Osteocyte (in vitro differentiated cells): ENCODE measurements at regions not wholly inside any gene's neighbourhood (a gene's known extent, or its start where the extent isn't known, plus 50 kb on each side); places are given as distances from the start of the nearest gene placed in this dataset.

Experiments
- DNase-seq: peaks from one replicate; pipeline ENCODE4 v3.0.0; 2021; ENCODE audit warnings: mixed read lengths; ENCODE audit not compliant: unreplicated experiment; ENCODE audit errors: extremely low spot score
- H3K27ac Mint-ChIP-seq: one replicate; pipeline ENCODE4 v1.8.0; 2021; ENCODE audit warnings: mild to moderate bottlenecking, mixed read lengths; ENCODE audit not compliant: unreplicated experiment
- H3K27me3 Mint-ChIP-seq: one replicate; pipeline ENCODE4 v1.8.0; 2021; ENCODE audit warnings: mixed read lengths; ENCODE audit not compliant: unreplicated experiment
- H3K36me3 Mint-ChIP-seq: one replicate; pipeline ENCODE4 v1.8.0; 2021; ENCODE audit warnings: mixed read lengths; ENCODE audit not compliant: unreplicated experiment
- H3K4me1 Mint-ChIP-seq: one replicate; pipeline ENCODE4 v1.8.0; 2021; ENCODE audit warnings: mixed read lengths; ENCODE audit not compliant: unreplicated experiment
- H3K4me3 Mint-ChIP-seq: one replicate; pipeline ENCODE4 v1.8.0; 2021; ENCODE audit warnings: mild to moderate bottlenecking, moderate library complexity, mixed read lengths; ENCODE audit not compliant: unreplicated experiment
- H3K9me3 Mint-ChIP-seq: one replicate; pipeline ENCODE4 v1.8.0; 2021; ENCODE audit warnings: mixed read lengths; ENCODE audit not compliant: unreplicated experiment
- TF ChIP-seq, protein P1 (sequence below): fragments of 200-600 bp; sonication (generic); IDR thresholded peaks from 2 replicates; pipeline ENCODE4 v1.5.0; 2021; ENCODE audit warnings: antibody characterized with exemption, mild to moderate bottlenecking, moderate library complexity

- Mint-ChIP-seq H3K27me3 (no peaks in the 10 kb centered on the region), H3K4me3 (no peak overlapping the region), H3K4me1 (no peaks in the 10 kb centered on the region), H3K27ac (no peak overlapping the region), H3K9me3 (peaks cover 20% of the 10 kb centered on the region), H3K36me3 (no peaks in the 10 kb centered on the region)
- TF ChIP-seq, protein P1, sequence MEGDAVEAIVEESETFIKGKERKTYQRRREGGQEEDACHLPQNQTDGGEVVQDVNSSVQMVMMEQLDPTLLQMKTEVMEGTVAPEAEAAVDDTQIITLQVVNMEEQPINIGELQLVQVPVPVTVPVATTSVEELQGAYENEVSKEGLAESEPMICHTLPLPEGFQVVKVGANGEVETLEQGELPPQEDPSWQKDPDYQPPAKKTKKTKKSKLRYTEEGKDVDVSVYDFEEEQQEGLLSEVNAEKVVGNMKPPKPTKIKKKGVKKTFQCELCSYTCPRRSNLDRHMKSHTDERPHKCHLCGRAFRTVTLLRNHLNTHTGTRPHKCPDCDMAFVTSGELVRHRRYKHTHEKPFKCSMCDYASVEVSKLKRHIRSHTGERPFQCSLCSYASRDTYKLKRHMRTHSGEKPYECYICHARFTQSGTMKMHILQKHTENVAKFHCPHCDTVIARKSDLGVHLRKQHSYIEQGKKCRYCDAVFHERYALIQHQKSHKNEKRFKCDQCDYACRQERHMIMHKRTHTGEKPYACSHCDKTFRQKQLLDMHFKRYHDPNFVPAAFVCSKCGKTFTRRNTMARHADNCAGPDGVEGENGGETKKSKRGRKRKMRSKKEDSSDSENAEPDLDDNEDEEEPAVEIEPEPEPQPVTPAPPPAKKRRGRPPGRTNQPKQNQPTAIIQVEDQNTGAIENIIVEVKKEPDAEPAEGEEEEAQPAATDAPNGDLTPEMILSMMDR, result no peak
- no peak for DNase-seq
These were observed 981.2 kb downstream of the SQOR start for GRCh38 chr15:46616033-46616432.

GRCh38 chr15:46617507-46617906 is 982.7 kb downstream of the SQOR start:
- Mint-ChIP-seq H3K9me3 (peaks cover 18% of the 10 kb centered on the region), H3K4me3 (no peak overlapping the region), H3K27me3 (no peaks in the 10 kb centered on the region), H3K36me3 (no peaks in the 10 kb centered on the region), H3K4me1 (no peaks in the 10 kb centered on the region), H3K27ac (no peak overlapping the region)
- DNase-seq, result no peak
- TF ChIP-seq, protein P1, result no peak

DNA sequence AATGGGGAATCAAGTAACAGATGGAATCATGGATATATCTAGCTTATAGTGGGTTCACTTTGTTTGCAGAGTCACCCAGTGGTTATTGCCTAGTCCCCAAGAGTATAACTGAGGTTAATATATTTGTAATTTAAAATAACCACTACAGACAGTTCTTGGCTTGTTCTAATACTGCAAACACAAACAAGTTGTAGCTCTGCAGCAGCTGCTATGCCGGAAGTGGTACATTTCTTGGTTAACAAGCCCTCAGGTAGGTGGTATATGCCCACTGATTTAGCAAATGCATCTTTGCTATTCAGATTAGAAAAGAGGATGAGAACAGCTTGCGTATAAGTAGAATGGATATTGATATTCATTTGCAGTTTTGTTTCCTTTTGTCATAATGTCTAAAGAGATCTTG is 984.2 kb downstream of the SQOR start:
- Mint-ChIP-seq H3K4me3 (no peak overlapping the region), H3K27me3 (no peaks in the 10 kb centered on the region), H3K36me3 (no peaks in the 10 kb centered on the region), H3K9me3 (peaks cover 28% of the 10 kb centered on the region), H3K4me1 (no peaks in the 10 kb centered on the region), H3K27ac (no peak overlapping the region)
- TF ChIP-seq, protein P1, result no peak
- DNase-seq, result no peak

- TF ChIP-seq, protein P1, result no peak
- Mint-ChIP-seq H3K27me3 (no peaks in the 10 kb centered on the region), H3K27ac (no peak overlapping the region), H3K4me1 (no peaks in the 10 kb centered on the region), H3K9me3 (peaks cover 41% of the 10 kb centered on the region), H3K36me3 (no peaks in the 10 kb centered on the region), H3K4me3 (no peak overlapping the region)
- DNase-seq, result no peak
These were observed 985.7 kb downstream of the SQOR start for GRCh38 chr15:46620392-46621013.

- no peak for DNase-seq
- TF ChIP-seq, protein P1, result no peak
- Mint-ChIP-seq H3K36me3 (no peaks in the 10 kb centered on the region), H3K4me1 (no peaks in the 10 kb centered on the region), H3K27me3 (no peaks in the 10 kb centered on the region), H3K4me3 (no peak overlapping the region), H3K27ac (no peak overlapping the region), H3K9me3 (peaks cover 44% of the 10 kb centered on the region)
These were observed 988.0 kb downstream of the SQOR start for GRCh38 chr15:46622851-46623250.
